LNCAP (cell line): ENCODE measurements at regions not wholly inside any gene's neighbourhood (a gene's known extent, or its start where the extent isn't known, plus 50 kb on each side); places are given as distances from the start of the nearest gene placed in this dataset.

Source experiments
- CTCF ChIP-seq: fragments of 450-650 bp; IDR thresholded peaks from 2 replicates; pipeline ENCODE4 v1.5.1; 2017; ENCODE audit warnings: mild to moderate bottlenecking

- no peak for TF ChIP-seq CTCF
Measured at GRCh38 chr6:168181316-168181715, 102.3 kb upstream of the FRMD1 start.

GRCh38 chr6:168180548-168181011 is 101.6 kb upstream of the FRMD1 start:
- no peak for TF ChIP-seq CTCF

GRCh38 chr6:168179702-168180382 is 100.8 kb upstream of the FRMD1 start:
- TF ChIP-seq CTCF: no peak

GRCh38 chr6:168179133-168179532 is 100.1 kb upstream of the FRMD1 start:
- no peak for TF ChIP-seq CTCF

GRCh38 chr6:168177103-168177891 is 98.3 kb upstream of the FRMD1 start:
- TF ChIP-seq CTCF: no peak

- TF ChIP-seq CTCF: no peak
Measured at GRCh38 chr6:168171673-168172353, 92.8 kb upstream of the FRMD1 start.

- TF ChIP-seq CTCF: no peak
Measured at GRCh38 chr6:168170841-168171601, 92.0 kb upstream of the FRMD1 start.
